Right lobe of liver (tissue), 6 donors: ENCODE measurements at regions not wholly inside any gene's neighbourhood (a gene's known extent, or its start where the extent isn't known, plus 50 kb on each side); places are given as distances from the start of the nearest gene placed in this dataset.

Source experiments
- ATAC-seq, 4 donors: fragments of 200-7000 bp; cut with Tn5 transposase; one replicate each; pipeline ENCODE4 v1.9.1; 2020; ENCODE audit warnings: mild to moderate bottlenecking in 4 of 4, moderate library complexity in 4 of 4
- DNase-seq, 3 donors: peaks; one replicate each; pipeline ENCODE4 v3.0.0-alpha.2; 2020
- H3K27ac ChIP-seq, 3 donors: fragments of 200-600 bp; one replicate each; pipeline ENCODE4 v1.8.0; 2022
- H3K27me3 ChIP-seq, 2 donors: fragments of 200-600 bp; one replicate each; pipeline ENCODE4 v1.8.0; 2022
- H3K36me3 ChIP-seq, 4 donors: fragments of 200-600 bp; sonication (generic) in 1 of 4; one replicate each; pipeline versions ENCODE4 v1.5.1 to v1.8.0; 2017 to 2022; ENCODE audit warnings: control low read depth in 1 of 4
- H3K4me1 ChIP-seq, 4 donors: fragments of 200-600 bp; sonication (generic) in 1 of 4; one replicate each; pipeline versions ENCODE4 v1.5.1 to v1.8.0; 2017 to 2022; ENCODE audit warnings: control low read depth in 1 of 4
- H3K4me3 ChIP-seq, 3 donors: fragments of 200-600 bp; one replicate each; pipeline ENCODE4 v1.8.0; 2022
- H3K9me3 ChIP-seq, 4 donors: fragments of 200-600 bp; sonication (generic) in 1 of 4; one replicate each; pipeline versions ENCODE4 v1.5.1 to v1.8.0; 2017 to 2022; ENCODE audit warnings: control low read depth in 1 of 4
- POLR2A ChIP-seq: fragments of 450-650 bp; IDR thresholded peaks from one replicate; pipeline ENCODE4 v1.6.1; 2017; ENCODE audit warnings: antibody characterized with exemption, mild to moderate bottlenecking
- WGBS: methylation state at CpG from one replicate; pipeline ENCODE4 v1.1.6; 2018; ENCODE audit warnings: low coverage, low lambda C conversion rate; ENCODE audit not compliant: insufficient coverage; ENCODE audit errors: missing lambda C conversion rate; 5-methylcytosine and 5-hydroxymethylcytosine counted together
- intact Hi-C, 2 donors: fragments of 100-400 bp; cut with DNase I; formaldehyde crosslinking; loops; one replicate each; pipeline versions ENCODE4 v1.11.2 to v1.14.1; 2022
- TF ChIP-seq, protein P1 (sequence below), 4 donors: fragments of 200-600 bp in 3 of 4; fragments of 450-650 bp in 1 of 4; IDR thresholded peaks; one replicate each; pipeline versions ENCODE4 v1.5.1 to v1.8.0; 2016 to 2022; ENCODE audit warnings: antibody characterized with exemption in 4 of 4, mild to moderate bottlenecking in 2 of 4
- donor health status: DM: no; HTN: yes; CAD: no.
- donor health status: DM: no; HTN: no; CAD: no.
- donor health status: DM: no; HTN: no; CAD: no.
- donor health status: DM: no; HTN: yes; CAD: no.
- donor health status: DM: no; HTN: yes; CAD: no.

GRCh38 chr9:106146066-106146840, 451.9 kb downstream of the TMEM38B start:
- Histone ChIP-seq H3K9me3 (no peaks in the 10 kb centered on the region), H3K36me3 (no peaks in the 10 kb centered on the region), H3K4me3 (no peak overlapping the region), H3K27me3 (no peaks in the 10 kb centered on the region), H3K4me1 (peaks cover 0 to 22% (median 6%) of the 10 kb centered on the region in 4 donors), H3K27ac (peak overlapping the region; percentile 16 to 82 (median 57))
- 31% methylated on average over 6 of the region's 6 CpGs for WGBS
- ATAC-seq, result peak; percentile 40 to 79 (median 61)
- intact Hi-C loops, result no loop called here
- TF ChIP-seq, protein P1, sequence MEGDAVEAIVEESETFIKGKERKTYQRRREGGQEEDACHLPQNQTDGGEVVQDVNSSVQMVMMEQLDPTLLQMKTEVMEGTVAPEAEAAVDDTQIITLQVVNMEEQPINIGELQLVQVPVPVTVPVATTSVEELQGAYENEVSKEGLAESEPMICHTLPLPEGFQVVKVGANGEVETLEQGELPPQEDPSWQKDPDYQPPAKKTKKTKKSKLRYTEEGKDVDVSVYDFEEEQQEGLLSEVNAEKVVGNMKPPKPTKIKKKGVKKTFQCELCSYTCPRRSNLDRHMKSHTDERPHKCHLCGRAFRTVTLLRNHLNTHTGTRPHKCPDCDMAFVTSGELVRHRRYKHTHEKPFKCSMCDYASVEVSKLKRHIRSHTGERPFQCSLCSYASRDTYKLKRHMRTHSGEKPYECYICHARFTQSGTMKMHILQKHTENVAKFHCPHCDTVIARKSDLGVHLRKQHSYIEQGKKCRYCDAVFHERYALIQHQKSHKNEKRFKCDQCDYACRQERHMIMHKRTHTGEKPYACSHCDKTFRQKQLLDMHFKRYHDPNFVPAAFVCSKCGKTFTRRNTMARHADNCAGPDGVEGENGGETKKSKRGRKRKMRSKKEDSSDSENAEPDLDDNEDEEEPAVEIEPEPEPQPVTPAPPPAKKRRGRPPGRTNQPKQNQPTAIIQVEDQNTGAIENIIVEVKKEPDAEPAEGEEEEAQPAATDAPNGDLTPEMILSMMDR (IDR thresholded peaks at IDR 0.05), result no peak
- no peak for TF ChIP-seq POLR2A
- no peak for DNase-seq

GRCh38 chr9:106146886-106147285, 452.5 kb downstream of the TMEM38B start:
- H3K27me3 ChIP-seq, result no peaks in the 10 kb centered on the region
- peaks cover 0 to 22% (median 6%) of the 10 kb centered on the region in 4 donors for H3K4me1 ChIP-seq
- no peak for TF ChIP-seq POLR2A
- TF ChIP-seq, protein P1 (IDR thresholded peaks at IDR 0.05), result no peak
- peak overlapping the region; percentile 16 to 82 (median 57) for H3K27ac ChIP-seq
- no peaks in the 10 kb centered on the region for H3K9me3 ChIP-seq
- DNase-seq (peak in 1 of 3 donors; percentile 53), ATAC-seq (peak; percentile 74 to 82 (median 77))
- no peak overlapping the region for H3K4me3 ChIP-seq
- intact Hi-C loops, result no loop called here
- H3K36me3 ChIP-seq, result no peaks in the 10 kb centered on the region

GRCh38 chr9:106149956-106150355, 455.6 kb downstream of the TMEM38B start:
- H3K27me3 ChIP-seq, result no peaks in the 10 kb centered on the region
- no peak overlapping the region for H3K27ac ChIP-seq
- H3K4me3 ChIP-seq, result no peak overlapping the region
- no peak for TF ChIP-seq POLR2A
- TF ChIP-seq, protein P1 (IDR thresholded peaks at IDR 0.05), result no peak
- ATAC-seq (peak; percentile 78 to 87 (median 84)), DNase-seq (no peak)
- WGBS, result 15% methylated on average over 1 of the region's 1 CpG
- H3K9me3 ChIP-seq, result no peaks in the 10 kb centered on the region
- H3K4me1 ChIP-seq, result peaks cover 0 to 22% (median 6%) of the 10 kb centered on the region in 4 donors
- H3K36me3 ChIP-seq, result no peaks in the 10 kb centered on the region
- intact Hi-C loops, result no loop called here

DNA sequence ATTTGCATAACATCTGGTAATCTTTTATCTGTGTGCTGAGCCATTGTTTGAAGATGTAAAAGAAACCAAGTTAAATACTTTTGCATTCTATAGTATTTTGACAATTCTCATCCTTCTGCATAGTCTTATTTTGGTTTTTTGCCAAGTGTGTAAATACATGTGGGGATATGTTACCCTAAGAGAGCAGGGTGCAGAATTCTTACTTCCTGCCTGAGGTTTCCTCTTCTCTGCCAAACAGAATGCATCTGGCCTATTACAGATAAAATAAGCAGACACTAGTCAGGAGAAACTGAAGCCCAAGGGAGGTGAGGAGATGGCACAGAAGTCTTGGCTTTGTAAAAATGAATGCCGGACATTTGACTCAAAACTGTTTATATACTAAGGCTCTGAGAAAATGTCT, 462.1 kb downstream of the TMEM38B start:
- H3K27ac ChIP-seq, result no peak overlapping the region
- no peaks in the 10 kb centered on the region for H3K36me3 ChIP-seq
- no peaks in the 10 kb centered on the region for H3K9me3 ChIP-seq
- no peak overlapping the region for H3K4me3 ChIP-seq
- no peak for ATAC-seq
- TF ChIP-seq, protein P1 (IDR thresholded peaks at IDR 0.05), result no peak
- no peak for TF ChIP-seq POLR2A
- no peak for DNase-seq
- 50% methylated on average over 1 of the region's 1 CpG for WGBS
- intact Hi-C loops, result no loop called here
- no peaks in the 10 kb centered on the region for H3K27me3 ChIP-seq
- no peaks in the 10 kb centered on the region for H3K4me1 ChIP-seq
